DMS 273 (cell line): ENCODE measurements at regions not wholly inside any gene's neighbourhood (a gene's known extent, or its start where the extent isn't known, plus 50 kb on each side); places are given as distances from the start of the nearest gene placed in this dataset.
"Not testable (repeated sequence)": the region's sequence is repeated elsewhere in the genome, so short reads cannot be mapped to it uniquely, and the experiment has no call there.

Experiments used
- DNase-seq: peaks from one replicate; lab custom pipeline; 2025; ENCODE audit not compliant: unreplicated experiment; lab: John Stamatoyannopoulos, UW

DNA sequence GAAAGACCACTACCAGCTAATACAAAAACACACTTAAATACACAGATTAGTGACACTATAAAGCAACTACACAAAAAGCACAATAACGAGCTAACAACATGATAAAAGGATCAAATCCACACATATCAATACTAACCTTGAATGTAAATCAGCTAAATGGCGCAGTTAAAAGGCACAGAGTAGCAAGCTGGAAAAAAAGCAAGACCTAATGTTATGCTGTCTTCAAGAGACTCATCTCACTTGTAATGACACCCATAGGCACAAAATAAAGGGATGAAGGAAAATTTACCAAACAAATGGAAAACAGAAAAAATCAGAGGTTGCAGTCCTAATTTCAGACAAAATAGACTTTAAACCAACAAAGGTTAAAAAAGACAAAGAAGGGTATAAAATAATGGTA lies 86.3 kb downstream of the NUS1 start:
- DNase-seq = peak; percentile 4

DNA sequence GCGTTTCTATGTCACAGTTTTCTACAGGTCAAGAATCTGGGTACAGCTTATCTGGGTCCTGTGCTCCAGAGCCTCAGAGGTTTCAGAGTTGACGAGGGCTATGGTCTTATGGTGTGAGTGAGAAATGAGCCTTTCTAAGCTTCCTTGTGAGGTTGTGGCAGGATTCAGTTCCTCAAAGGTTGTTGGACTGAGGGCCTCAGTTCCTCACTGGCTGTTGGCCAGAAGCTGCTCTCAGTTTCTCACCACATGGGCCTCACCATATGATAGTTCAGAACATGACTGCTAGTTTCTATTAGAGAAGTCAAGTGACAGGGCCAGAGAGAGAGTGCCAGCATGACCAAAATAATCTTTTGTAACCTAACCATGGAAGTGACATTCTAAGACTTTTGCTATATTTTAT lies 96.1 kb downstream of the NUS1 start:
- no peak for DNase-seq

DNA sequence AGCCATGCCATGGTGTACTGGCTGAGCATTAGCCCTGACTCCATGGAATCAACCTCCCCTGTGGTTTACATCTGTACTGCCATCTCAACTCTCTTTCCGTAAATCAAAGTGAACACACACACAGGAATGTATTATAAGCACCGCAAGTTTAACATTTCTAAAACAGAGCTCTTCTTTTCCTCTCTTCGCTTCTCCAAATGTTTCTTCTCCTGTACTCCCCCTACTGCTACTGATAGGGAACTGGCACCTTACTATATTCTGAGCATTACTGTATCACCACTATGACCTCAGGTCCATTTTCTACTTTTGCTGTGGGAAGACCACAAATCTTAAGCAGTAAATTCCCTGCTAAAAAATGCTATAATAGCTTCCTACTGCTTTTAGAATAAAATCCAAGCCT lies 101.2 kb downstream of the NUS1 start:
- DNase-seq = peak; percentile 64

DNA sequence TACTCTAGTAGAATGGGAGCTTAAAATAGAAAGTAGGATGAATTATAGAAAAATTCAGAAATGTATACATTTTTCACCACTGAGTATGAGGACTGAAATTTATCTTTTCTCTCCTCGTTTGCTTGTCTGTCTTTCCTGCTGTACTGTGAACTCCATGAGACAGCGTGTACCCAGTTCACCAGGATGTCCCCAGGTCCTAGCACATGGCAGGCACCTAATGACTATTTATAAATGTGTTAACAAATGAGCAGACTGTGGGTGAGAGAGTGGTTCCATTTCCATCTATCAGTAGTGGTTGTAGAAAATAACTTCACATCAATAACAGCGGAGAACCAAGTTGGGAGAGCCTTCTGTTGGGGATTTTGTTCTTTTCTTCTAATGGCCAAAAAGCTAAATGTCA lies 106.3 kb downstream of the NUS1 start:
- no peak for DNase-seq

DNA sequence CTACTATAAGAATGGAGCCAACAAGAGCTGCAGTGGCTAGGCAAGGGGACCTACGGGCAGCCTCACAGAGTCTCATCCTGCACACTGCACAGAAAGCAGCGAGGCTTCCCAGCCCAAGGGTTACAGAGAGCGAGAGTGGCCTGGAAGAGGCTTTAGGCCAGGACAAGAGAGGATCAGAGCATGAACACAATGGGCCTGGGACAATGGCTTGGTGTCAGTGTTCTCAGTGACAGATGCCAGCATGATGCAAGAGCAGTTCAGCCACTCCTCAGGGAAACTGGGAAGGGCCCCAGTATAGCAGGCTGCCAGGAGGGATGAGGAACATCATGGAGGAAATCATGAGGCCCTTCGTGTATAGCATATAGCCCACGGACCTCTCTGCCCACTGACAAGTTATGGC lies 108.0 kb downstream of the NUS1 start:
- DNase-seq = peak; percentile 24

DNA sequence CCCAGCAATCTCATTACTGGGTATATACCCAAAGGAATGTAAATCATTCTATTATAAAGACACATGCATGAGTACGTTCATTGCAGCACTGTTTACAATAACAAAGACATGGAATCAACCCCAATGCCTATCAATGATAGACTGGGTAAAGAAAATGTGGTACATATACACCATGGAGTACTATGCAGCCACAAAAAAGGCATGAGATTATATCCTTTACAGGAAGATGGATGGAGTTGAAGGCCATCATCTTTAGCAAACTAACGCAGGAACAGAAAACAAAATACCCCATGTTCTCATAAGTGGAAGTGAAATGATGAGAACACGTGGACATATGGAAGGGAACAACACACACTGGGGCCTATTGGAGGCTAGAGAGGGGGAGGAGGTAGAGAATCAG lies 115.7 kb downstream of the NUS1 start:
- DNase-seq = no peak

DNA sequence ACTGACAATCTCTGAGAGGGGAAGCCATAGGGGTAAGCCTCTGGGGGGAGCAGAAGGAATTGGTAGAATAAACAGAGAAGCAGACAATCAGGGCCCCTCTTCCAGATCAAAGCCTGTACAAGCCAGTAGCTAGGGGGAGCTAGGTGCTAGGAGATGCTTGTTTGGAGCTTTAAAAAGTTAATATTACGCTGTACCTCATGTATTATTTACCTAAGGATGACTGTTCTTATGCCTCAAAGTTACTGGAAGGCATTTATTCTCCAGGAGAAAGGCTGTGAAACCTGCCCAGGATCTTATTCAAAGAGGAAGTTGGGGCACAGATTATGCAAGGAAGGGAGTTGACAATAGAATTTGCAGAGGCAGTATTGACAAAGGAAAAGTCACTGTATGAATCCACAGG lies 111.8 kb upstream of the SLC35F1 start:
- peak; percentile 10 for DNase-seq

GRCh38 chr6:117798819-117799218 lies 108.2 kb upstream of the SLC35F1 start:
- not testable (repeated sequence) for DNase-seq

- DNase-seq = no peak
Measured at GRCh38 chr6:117810269-117810668, 96.8 kb upstream of the SLC35F1 start.

DNA sequence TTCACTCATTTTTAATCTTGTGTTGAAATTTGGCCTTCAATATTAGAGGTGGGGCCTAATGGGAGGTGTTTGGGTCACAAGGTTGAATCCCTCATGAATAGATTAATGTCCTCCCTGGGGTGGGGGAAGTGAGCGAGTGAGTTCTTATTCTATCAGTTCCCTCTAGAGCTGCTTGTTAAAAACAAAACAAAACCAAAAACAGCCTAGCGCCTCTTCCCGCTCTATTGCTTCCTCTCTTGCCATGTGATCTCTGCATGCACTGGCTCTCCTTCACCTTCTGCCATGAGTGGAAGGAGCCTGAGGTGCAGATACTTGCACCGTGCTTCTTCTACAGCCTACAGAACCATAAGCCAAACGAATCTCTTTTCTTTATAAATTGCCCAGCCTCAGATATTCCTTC lies 89.6 kb upstream of the SLC35F1 start:
- no peak for DNase-seq

DNA sequence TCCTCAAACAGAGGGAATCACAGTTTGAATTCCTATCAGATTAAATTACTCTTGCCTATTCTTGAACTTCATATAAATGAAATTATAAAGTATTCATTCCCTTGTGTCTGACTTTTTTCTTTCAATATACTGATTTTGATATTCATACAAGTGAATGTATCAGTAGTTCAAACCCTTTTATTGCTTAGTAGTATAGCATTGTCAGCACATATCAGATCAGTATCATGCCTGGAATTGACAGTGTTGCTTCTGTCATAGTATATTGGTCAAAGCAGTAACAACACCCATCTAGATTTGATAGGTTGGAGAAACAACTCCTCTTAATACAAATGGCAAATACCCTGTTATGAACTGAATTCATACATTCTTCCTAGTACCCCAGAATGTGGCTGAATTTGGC lies 89.1 kb upstream of the SLC35F1 start:
- DNase-seq = no peak

GRCh38 chr6:117818449-117818848 lies 88.6 kb upstream of the SLC35F1 start:
- no peak for DNase-seq

DNA sequence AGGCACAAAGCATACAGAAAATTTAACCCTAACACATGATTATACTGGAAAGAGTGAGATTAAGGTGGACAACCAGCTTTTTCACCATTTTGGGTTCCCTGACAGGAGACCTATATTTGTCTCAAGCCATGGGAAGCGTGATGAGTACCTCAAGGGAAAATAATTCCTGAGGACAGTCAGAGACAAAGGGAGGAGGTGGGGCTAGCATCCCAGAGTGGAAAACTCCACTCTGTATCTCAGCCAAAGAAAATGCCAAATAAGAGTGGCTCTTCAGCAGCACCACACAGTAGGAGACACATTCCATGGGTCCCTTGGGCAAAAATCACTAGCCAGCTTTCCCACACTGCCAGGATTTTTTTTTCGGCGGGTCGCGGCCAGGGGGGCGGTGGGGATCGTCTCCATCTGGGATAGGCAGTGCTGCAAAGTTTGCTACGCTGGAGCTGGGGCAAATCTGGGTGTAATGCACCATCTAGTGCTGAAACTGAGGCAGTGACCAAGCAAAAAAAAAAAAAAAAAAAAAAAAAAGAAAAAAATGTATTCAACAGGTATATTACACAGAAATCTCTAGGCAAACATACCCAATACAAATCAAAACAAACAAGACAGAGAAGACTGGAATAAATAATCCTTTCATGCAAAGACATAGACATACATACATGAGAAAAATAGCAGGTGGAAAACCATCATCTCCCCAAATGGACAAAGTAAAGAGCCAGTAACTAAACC lies 77.3 kb upstream of the SLC35F1 start:
- DNase-seq = peak; percentile 73

GRCh38 chr6:117837261-117837660 lies 69.8 kb upstream of the SLC35F1 start:
- no peak for DNase-seq

DNA sequence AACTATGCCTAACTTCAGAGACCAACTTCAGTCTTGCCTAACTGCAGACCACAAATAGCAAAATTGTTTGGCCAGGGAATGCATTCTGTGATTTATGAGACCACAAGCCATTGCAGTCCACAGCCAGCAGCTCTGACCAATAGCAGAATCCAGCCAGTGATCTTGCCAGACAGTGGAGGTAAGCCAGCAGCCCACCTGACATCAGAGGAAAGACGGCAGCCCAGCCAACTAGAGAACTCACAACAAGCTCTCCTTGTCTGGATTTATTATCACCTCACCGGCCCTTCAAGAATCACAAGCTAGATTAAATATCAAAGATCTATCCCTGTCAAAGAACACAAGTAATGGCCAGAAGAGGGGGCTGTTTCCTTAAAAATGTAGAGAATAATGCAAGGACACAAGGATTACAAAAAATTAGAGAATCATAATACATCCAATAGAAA lies 66.5 kb upstream of the SLC35F1 start:
- DNase-seq = peak; percentile 79

DNA sequence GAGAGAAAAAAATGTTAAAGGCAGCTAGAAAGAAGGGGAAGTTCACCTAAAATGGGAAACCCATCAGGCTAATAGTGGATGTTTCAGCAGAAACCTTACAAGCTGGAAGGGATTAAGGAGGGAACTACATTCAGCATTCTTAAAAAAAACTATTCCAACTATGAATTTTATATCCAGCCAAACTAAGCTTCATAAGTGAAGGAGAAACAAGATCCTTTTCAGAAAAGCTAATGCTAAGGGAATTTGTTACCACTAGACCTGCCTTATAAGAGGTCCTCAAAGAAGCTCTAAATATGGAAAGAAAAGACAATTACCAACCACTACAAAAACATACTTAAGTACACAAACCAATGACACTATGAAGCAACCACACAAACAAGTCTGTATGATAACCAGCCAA lies 59.2 kb upstream of the SLC35F1 start:
- no peak for DNase-seq

- DNase-seq = no peak
Measured at GRCh38 chr6:117849087-117849486, 58.0 kb upstream of the SLC35F1 start.
